Activated naive CD8-positive, alpha-beta T cell treated with anti-CD3 and anti-CD28 coated beads, Interleukin-2, amount 50 U/mL, for 24 hours (primary cell): ENCODE measurements at regions not wholly inside any gene's neighbourhood (a gene's known extent, or its start where the extent isn't known, plus 50 kb on each side); places are given as distances from the start of the nearest gene placed in this dataset.
"Not testable (repeated sequence)": the region's sequence is repeated elsewhere in the genome, so short reads cannot be mapped to it uniquely, and the experiment has no call there.

Source experiments
- ATAC-seq: fragments of 150-1000 bp; cut with Tn5 transposase; one replicate; pipeline ENCODE4 v1.10.0; 2021
- DNase-seq: peaks from one replicate; pipeline ENCODE4 v3.0.0; 2021
- H3K27ac Mint-ChIP-seq: one replicate; pipeline ENCODE4 v1.8.0; 2021; ENCODE audit warnings: mild to moderate bottlenecking, mixed read lengths
- H3K27me3 Mint-ChIP-seq: one replicate; pipeline ENCODE4 v1.8.0; 2021; ENCODE audit warnings: mixed read lengths
- H3K36me3 Mint-ChIP-seq: one replicate; pipeline ENCODE4 v1.8.0; 2021; ENCODE audit warnings: low read depth, mixed read lengths
- H3K4me1 Mint-ChIP-seq: one replicate; pipeline ENCODE4 v1.8.0; 2021; ENCODE audit warnings: mixed read lengths
- H3K4me3 Mint-ChIP-seq: one replicate; pipeline ENCODE4 v1.8.0; 2021; ENCODE audit warnings: mild to moderate bottlenecking, moderate library complexity, mixed read lengths
- H3K9me3 Mint-ChIP-seq: one replicate; pipeline ENCODE4 v1.8.0; 2021; ENCODE audit warnings: mixed read lengths

DNA sequence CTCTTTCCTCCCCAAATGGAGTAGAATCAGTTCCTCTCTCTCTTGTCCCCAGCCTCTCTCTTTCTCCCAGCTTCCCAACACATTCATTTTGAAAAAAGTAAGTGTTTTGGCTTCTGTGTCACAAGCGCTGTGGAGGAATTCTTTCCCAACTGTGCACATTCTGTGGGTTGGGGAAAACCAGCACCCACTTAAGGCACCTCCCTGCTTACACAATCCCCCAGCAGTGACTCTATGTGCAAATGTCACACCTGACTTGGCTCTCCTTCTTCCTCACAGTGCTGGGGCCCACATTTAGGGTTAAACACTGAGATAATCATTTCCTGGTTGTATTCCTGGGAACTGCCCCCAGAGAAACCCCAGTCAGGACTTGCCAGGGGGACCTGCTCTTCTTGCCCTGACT, 358.1 kb upstream of the ZNF32 start:
- ATAC-seq (no peak), DNase-seq (no peak)
- no peaks in the 10 kb centered on the region for H3K36me3 Mint-ChIP-seq
- peaks cover 6% of the 10 kb centered on the region for H3K4me1 Mint-ChIP-seq
- peaks cover 6% of the 10 kb centered on the region for H3K27me3 Mint-ChIP-seq
- H3K27ac Mint-ChIP-seq = no peak overlapping the region
- H3K9me3 Mint-ChIP-seq = no peaks in the 10 kb centered on the region
- H3K4me3 Mint-ChIP-seq = no peak overlapping the region

GRCh38 chr10:44005788-44006099, 357.1 kb upstream of the ZNF32 start:
- ATAC-seq = no peak

DNA sequence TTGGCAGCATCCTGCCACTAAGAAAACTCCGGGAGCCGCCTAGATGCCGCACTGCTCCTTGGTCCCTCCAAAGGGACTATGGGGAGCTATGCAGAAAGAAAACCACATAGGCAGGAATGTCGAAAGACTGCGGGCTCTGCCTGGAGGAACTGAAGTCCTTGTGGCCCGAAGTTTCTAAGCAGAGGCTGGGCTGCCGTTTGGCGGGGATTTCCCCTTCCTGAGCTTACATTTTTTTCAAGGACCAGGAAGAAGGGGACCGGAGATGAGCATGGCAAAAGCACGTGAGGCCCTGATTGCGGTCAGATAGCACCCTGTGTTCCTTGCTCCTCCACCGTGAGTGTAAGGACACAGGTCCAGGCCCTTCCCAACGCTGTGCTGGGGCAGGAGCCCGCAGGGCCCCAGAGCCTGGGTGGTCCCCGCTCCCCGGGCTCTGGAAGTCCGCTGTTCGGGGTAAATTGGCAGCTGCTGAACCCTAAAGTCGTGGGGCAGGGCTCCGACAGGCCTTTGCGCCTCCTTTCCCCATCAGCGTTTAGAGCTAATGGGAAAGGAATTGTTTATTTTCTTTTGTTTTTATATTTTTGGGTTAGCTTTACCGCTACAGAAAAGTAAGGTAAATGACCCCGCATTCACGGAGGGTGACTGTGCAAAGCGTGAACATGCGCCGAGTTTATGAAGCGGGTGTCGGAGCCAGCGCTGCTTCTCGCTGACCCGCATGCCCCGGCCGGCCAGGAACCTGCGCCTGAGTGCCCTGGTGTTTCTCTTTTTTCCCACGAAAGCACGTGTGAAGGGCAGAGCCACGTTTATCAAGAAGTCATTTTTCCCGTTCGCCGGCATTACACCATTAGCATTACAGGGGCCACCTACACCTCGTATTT, 356.5 kb upstream of the ZNF32 start:
- H3K36me3 Mint-ChIP-seq = no peaks in the 10 kb centered on the region
- H3K4me3 Mint-ChIP-seq = no peak overlapping the region
- H3K27ac Mint-ChIP-seq = no peak overlapping the region
- H3K4me1 Mint-ChIP-seq = no peaks in the 10 kb centered on the region
- H3K27me3 Mint-ChIP-seq = peaks cover 12% of the 10 kb centered on the region
- ATAC-seq = no peak
- DNase-seq = no peak
- no peaks in the 10 kb centered on the region for H3K9me3 Mint-ChIP-seq

More at GRCh38 chr10:44005788-44006099, 357.1 kb upstream of the ZNF32 start:
- Mint-ChIP-seq H3K4me1 (no peaks in the 10 kb centered on the region), H3K9me3 (no peaks in the 10 kb centered on the region), H3K27ac (no peak overlapping the region), H3K27me3 (peaks cover 12% of the 10 kb centered on the region), H3K4me3 (no peak overlapping the region), H3K36me3 (no peaks in the 10 kb centered on the region)
- DNase-seq = no peak

DNA sequence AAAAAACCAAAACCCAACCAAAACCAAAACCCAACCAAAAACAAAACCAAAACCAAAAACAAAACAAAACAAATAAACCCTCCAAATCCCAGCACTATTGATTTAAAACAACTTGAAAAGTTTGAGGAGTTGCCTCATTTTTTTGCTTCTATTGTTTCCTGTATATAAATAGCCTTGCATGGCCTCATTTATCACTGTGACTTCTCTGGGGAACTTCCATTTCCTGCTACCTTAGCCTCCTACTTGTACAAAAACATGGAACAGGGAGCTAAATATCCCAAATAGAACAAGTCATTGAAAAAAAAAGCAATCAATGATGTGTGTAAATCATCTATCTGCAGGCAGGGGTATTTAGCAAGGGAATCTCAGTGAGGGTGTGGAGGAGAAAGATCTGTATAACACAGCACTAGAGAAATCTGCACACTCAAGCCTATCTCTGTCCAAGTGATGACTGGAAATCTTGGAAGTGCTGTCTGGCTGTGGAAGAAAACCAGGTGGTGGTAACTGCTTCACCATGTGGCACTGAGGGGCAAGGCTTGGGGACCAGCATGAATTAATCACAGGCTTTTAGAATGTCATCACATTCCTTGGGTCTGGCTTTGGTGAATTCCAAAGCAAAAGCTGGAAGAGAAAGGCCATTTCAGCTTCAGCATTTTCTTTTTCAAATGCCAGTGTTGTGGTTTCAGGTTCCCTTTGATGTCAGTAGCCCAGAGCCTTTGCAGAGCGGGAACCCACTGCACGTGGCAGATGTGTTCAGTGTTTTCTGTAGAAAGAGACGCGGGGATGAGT, 349.5 kb upstream of the ZNF32 start:
- no peaks in the 10 kb centered on the region for H3K4me1 Mint-ChIP-seq
- no peaks in the 10 kb centered on the region for H3K9me3 Mint-ChIP-seq
- H3K4me3 Mint-ChIP-seq = no peak overlapping the region
- no peaks in the 10 kb centered on the region for H3K36me3 Mint-ChIP-seq
- peaks cover 24% of the 10 kb centered on the region for H3K27me3 Mint-ChIP-seq
- DNase-seq = no peak
- H3K27ac Mint-ChIP-seq = no peak overlapping the region
- ATAC-seq = no peak

- DNase-seq (no peak), ATAC-seq (no peak)
- Mint-ChIP-seq H3K27me3 (peaks cover 22% of the 10 kb centered on the region), H3K9me3 (no peaks in the 10 kb centered on the region), H3K4me1 (no peaks in the 10 kb centered on the region), H3K27ac (no peak overlapping the region), H3K36me3 (no peaks in the 10 kb centered on the region), H3K4me3 (no peak overlapping the region)
Observed at GRCh38 chr10:43997330-43997729, 348.6 kb upstream of the ZNF32 start.

- Mint-ChIP-seq H3K27ac (no peak overlapping the region), H3K9me3 (no peaks in the 10 kb centered on the region), H3K4me3 (no peak overlapping the region), H3K27me3 (peaks cover 12% of the 10 kb centered on the region), H3K36me3 (no peaks in the 10 kb centered on the region), H3K4me1 (no peaks in the 10 kb centered on the region)
- DNase-seq (no peak), ATAC-seq (no peak)
Observed at GRCh38 chr10:43994539-43994938, 345.9 kb upstream of the ZNF32 start.

- not testable (repeated sequence) for H3K36me3 Mint-ChIP-seq, H3K4me3 Mint-ChIP-seq, ATAC-seq, DNase-seq, H3K4me1 Mint-ChIP-seq, H3K9me3 Mint-ChIP-seq, H3K27ac Mint-ChIP-seq
- peaks cover 11% of the 10 kb centered on the region for H3K27me3 Mint-ChIP-seq
Observed at GRCh38 chr10:43992816-43993215, 344.1 kb upstream of the ZNF32 start.

DNA sequence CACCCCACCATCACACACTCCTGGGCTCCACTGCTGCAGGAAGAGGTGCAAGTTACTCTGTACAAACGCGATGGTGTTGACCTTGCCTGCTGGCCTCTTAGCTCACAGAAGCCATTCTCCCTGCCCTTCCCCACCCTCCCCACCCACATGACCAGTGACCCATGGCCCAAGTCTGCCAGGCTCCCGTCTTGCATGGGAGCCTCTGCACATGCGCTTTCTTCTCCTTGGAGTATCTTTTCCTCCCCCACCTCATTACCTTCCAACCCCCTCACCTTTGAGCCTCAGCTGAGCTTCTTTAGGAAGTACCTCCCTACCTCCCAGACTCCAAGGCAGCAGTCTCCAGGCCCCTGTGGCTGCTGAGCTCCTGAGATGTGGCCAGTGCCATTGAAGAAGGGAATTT, 337.7 kb upstream of the ZNF32 start:
- ATAC-seq = no peak
- H3K36me3 Mint-ChIP-seq = no peaks in the 10 kb centered on the region
- H3K27me3 Mint-ChIP-seq = no peaks in the 10 kb centered on the region
- no peak for DNase-seq
- no peaks in the 10 kb centered on the region for H3K9me3 Mint-ChIP-seq
- peaks cover 4% of the 10 kb centered on the region for H3K4me1 Mint-ChIP-seq
- no peak overlapping the region for H3K27ac Mint-ChIP-seq
- H3K4me3 Mint-ChIP-seq = no peak overlapping the region

DNA sequence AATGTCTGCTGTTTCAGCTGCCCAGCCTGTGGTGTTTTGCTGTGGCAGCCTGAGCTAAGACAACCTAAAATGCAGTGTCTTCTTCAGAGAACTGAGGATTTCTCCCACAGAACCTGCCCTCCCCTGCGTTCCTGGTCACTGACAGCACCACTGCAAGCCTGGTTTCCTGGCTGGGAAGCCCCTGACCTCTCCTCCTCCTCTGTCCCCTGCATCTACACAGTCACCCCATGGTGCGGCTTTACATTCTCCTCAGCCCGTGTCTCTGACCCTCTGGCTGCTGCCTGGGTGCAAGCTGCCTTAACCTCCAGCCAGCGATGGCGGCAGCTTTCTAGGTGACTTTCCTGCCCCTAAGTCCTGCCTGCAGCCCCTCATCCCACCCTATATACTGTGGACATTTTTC, 337.3 kb upstream of the ZNF32 start:
- Mint-ChIP-seq H3K36me3 (no peaks in the 10 kb centered on the region), H3K9me3 (no peaks in the 10 kb centered on the region), H3K4me1 (peaks cover 6% of the 10 kb centered on the region), H3K27me3 (no peaks in the 10 kb centered on the region), H3K4me3 (no peak overlapping the region), H3K27ac (no peak overlapping the region)
- DNase-seq = no peak
- no peak for ATAC-seq

DNA sequence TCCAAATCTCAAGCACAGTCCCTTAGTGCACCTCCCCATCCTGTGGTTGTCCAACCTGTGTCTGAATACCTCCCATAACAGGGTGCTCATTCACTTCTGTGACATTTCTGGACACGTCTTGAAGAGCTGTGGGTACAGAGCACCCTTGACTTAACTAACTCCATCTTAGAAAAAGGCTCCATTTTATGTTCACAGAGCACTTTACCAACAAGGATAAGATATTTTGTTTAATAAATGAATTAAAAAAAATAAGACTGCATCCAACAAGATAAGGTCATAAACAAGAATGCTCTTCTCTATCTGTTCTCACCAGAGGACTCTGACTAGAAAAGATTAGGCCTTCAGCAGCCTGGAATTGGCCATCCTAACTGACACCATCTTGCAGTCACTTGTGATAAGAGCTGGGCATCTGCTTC, 335.2 kb upstream of the ZNF32 start:
- ATAC-seq (no peak), DNase-seq (no peak)
- Mint-ChIP-seq H3K9me3 (no peaks in the 10 kb centered on the region), H3K4me1 (peaks cover 12% of the 10 kb centered on the region), H3K27ac (no peak overlapping the region), H3K27me3 (no peaks in the 10 kb centered on the region), H3K4me3 (no peak overlapping the region), H3K36me3 (no peaks in the 10 kb centered on the region)

GRCh38 chr10:43983405-43983804, 334.7 kb upstream of the ZNF32 start:
- Mint-ChIP-seq H3K27me3 (no peaks in the 10 kb centered on the region), H3K9me3 (no peaks in the 10 kb centered on the region), H3K27ac (no peak overlapping the region), H3K4me3 (no peak overlapping the region), H3K4me1 (peaks cover 12% of the 10 kb centered on the region), H3K36me3 (no peaks in the 10 kb centered on the region)
- ATAC-seq (no peak), DNase-seq (no peak)

DNA sequence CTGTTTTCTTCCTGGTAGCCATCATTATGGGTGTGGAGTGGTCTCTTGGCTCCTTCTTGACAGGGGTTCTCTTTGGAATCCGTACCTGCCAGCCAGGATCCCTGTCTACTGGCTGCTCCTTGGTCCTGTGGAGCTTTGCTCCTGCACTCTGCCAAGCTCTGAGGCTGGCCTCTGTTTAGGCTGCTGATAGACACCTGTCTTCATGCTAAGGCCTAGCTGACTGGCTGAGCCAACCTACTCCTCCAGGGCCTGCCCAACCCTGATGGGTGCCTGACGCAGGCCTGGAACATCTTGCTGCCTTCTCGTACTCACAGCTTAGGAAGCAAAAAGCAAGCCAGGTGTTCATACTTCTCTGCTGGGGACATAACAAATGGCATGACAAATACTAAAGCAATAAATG, 333.6 kb upstream of the ZNF32 start:
- H3K4me1 Mint-ChIP-seq = peaks cover 12% of the 10 kb centered on the region
- H3K4me3 Mint-ChIP-seq = no peak overlapping the region
- no peaks in the 10 kb centered on the region for H3K36me3 Mint-ChIP-seq
- DNase-seq = no peak
- H3K27ac Mint-ChIP-seq = no peak overlapping the region
- ATAC-seq = no peak
- no peaks in the 10 kb centered on the region for H3K9me3 Mint-ChIP-seq
- no peaks in the 10 kb centered on the region for H3K27me3 Mint-ChIP-seq

DNA sequence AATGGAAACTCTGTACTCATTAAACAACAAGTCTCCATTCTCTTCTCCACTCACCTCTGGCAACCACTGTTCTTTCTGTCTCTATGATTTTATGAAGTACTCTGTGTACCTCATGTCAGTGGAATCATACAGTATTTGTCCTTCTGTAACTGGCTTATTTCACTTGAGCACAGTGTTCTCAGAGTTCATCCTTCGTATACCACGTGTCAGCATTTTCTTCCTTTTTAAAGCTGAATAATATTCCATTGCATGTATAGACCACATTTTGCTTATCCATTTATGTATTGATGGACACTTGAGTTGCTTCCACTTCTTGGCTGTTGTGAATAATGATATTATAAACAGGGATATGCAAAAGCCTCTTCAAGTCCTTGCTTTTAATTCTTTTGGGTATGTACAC, 333.0 kb upstream of the ZNF32 start:
- no peaks in the 10 kb centered on the region for H3K27me3 Mint-ChIP-seq
- DNase-seq (no peak), ATAC-seq (no peak)
- no peaks in the 10 kb centered on the region for H3K9me3 Mint-ChIP-seq
- H3K27ac Mint-ChIP-seq = no peak overlapping the region
- no peaks in the 10 kb centered on the region for H3K36me3 Mint-ChIP-seq
- H3K4me1 Mint-ChIP-seq = peaks cover 12% of the 10 kb centered on the region
- H3K4me3 Mint-ChIP-seq = no peak overlapping the region

GRCh38 chr10:43981232-43981631, 332.6 kb upstream of the ZNF32 start:
- Mint-ChIP-seq H3K9me3 (no peaks in the 10 kb centered on the region), H3K27ac (no peak overlapping the region), H3K4me3 (no peak overlapping the region), H3K27me3 (no peaks in the 10 kb centered on the region), H3K4me1 (peaks cover 12% of the 10 kb centered on the region), H3K36me3 (no peaks in the 10 kb centered on the region)
- ATAC-seq (no peak), DNase-seq (no peak)

DNA sequence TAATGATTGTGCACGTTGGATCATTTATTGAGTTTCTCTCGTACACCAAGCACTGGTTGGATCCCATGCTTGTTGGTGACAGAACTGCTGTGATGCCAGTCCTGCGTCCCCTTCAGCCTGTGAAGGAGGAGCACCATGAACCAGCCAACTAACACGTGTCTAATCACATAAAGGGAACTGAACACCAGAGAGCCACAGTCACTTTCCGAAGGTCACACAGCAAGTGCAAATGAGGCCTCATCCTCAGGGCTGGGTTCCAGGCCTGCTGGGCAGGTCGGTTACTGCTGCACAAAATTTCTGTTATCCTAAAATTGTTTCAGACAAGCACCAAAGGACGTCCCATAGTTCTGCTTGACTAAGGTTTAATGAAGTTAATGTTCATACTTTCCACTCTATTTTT, 332.0 kb upstream of the ZNF32 start:
- no peak for ATAC-seq
- Mint-ChIP-seq H3K27ac (no peak overlapping the region), H3K36me3 (no peaks in the 10 kb centered on the region), H3K9me3 (no peaks in the 10 kb centered on the region), H3K4me1 (peaks cover 12% of the 10 kb centered on the region), H3K4me3 (no peak overlapping the region), H3K27me3 (no peaks in the 10 kb centered on the region)
- no peak for DNase-seq
